Mesodermal cell (in vitro differentiated cells): ENCODE measurements at regions not wholly inside any gene's neighbourhood (a gene's known extent, or its start where the extent isn't known, plus 50 kb on each side); places are given as distances from the start of the nearest gene placed in this dataset.
"Not testable (repeated sequence)": the region's sequence is repeated elsewhere in the genome, so short reads cannot be mapped to it uniquely, and the experiment has no call there.

ENCODE experiments used
- H3K27ac ChIP-seq: 2 replicates; pipeline ENCODE4 v1.7.0; 2013; ENCODE audit warnings: mild to moderate bottlenecking, low read depth, low read length, moderate library complexity; ENCODE audit not compliant: severe bottlenecking
- H3K36me3 ChIP-seq: 2 replicates; pipeline ENCODE4 v1.7.1; 2013; ENCODE audit warnings: mild to moderate bottlenecking, low read length, moderate library complexity; ENCODE audit not compliant: control insufficient read depth, insufficient read depth
- H3K4me1 ChIP-seq: one replicate; pipeline ENCODE4 v1.7.1; 2013; ENCODE audit warnings: mild to moderate bottlenecking, low read length; ENCODE audit not compliant: insufficient read depth, control insufficient read depth, poor library complexity, severe bottlenecking
- H3K4me3 ChIP-seq: 2 replicates; pipeline ENCODE4 v1.7.0; 2013; ENCODE audit warnings: low read length, control low read depth, mild to moderate bottlenecking; ENCODE audit not compliant: insufficient read depth, poor library complexity, severe bottlenecking; ENCODE audit errors: extremely low read depth
- H3K9me3 ChIP-seq: 2 replicates; pipeline ENCODE4 v1.7.1; 2013; ENCODE audit warnings: mild to moderate bottlenecking, low read length, moderate library complexity; ENCODE audit not compliant: control insufficient read depth
- WGBS, 2 experiments: methylation state at CpG; one replicate each; pipeline ENCODE4 v1.1.5; 2013; ENCODE audit warnings: missing lambda C conversion rate in 2 of 2; ENCODE audit not compliant: insufficient coverage in 2 of 2; 5-methylcytosine and 5-hydroxymethylcytosine counted together

DNA sequence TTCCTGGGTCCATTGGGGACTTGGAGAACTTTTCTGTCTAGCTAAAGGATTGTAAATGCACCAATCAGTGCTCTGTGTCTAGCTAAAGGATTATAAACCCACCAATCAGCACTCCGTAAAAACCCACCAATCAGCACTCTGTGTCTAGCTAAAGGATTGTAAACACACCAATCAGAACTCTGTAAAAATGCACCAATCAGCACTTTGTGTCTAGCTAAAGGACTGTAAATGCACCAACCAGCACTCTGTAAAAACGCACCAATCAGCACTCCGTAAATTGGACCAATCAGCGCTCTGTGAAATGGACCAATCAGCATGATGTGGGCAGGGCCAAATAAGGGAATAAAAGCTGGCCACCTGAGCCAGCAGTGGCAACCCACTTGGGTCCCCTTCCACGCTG is 522.4 kb upstream of the LINC00305 start:
- WGBS, 2 experiments, result 70 to 75% methylated on average over 4 to 5 of the region's 5 CpGs
- H3K27ac ChIP-seq, result not testable (repeated sequence)

DNA sequence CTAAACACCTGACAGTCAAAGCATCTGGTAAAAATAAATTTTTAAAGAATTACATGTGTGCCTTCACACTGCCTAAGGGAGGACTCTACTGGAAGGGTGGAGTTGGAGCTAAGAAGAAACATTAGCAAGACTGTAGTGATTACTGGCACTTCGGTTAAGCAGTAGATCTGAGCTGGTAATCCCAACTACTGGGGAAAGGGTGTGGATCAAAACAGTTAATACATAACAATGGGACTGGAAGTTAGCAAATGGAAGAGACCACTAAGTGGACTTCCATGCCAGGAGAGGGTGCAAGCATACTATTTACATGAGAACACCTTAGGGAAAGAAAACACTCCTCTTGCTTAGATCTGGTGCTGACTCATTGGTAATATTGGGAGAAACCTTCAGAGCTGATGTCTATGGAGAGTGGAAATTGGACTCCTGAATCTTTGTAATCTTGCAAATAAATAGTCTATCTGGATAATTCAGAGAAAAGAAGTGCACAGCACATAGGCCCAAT is 519.6 kb upstream of the LINC00305 start:
- H3K9me3 ChIP-seq, result no peaks in the 10 kb centered on the region
- H3K4me1 ChIP-seq, result no peaks in the 10 kb centered on the region
- no peak overlapping the region for H3K27ac ChIP-seq
- H3K4me3 ChIP-seq, result no peak overlapping the region
- H3K36me3 ChIP-seq, result no peaks in the 10 kb centered on the region
- WGBS, 2 experiments, result 83 to 86% methylated on average over 1 of the region's 1 CpG

More for the DNA sequence above, 522.4 kb upstream of the LINC00305 start:
- not testable (repeated sequence) for H3K4me1 ChIP-seq, H3K36me3 ChIP-seq, H3K4me3 ChIP-seq, H3K9me3 ChIP-seq

DNA sequence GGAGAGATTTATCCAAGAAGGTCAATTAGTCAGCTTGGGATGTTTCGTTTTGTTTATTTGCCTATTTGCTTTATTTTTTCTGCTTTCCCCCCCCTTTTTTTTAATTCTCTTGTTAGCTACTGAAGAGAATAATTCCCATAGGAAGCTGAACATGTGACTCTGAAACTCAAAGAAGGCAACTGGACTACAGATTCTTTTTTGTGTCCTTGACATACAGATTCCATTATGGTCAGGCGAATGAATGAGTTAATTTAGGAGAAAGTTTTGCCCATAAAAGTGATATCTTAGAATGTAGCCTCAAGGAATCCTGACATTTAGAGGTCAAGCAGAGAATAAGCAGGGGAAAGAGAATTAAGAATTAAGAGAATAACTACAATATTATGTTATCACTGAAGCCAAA is 514.2 kb upstream of the LINC00305 start:
- WGBS, 2 experiments, result no CpG with 5 or more reads among the region's 2 CpGs
- no peak overlapping the region for H3K27ac ChIP-seq
- H3K4me1 ChIP-seq, result no peaks in the 10 kb centered on the region
- no peaks in the 10 kb centered on the region for H3K9me3 ChIP-seq
- no peak overlapping the region for H3K4me3 ChIP-seq
- no peaks in the 10 kb centered on the region for H3K36me3 ChIP-seq

DNA sequence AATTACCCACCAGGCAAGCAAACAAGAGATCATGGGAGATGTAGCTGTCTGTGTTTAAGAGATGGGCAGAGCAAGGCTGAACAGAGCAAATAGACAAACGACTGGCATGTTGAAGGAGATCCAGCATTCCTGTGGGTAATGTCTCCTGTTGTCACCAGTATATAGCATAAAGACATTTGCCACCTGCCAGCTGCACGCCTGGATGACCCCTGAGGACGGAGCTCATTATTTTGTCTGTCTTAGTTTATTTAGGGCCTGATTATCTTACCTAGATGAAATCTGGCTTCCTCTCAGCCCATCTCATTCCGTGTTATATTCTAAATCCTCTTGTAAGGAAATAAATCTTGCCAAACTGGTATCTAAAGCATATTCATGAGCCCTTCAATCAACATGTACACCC is 510.3 kb upstream of the LINC00305 start:
- no peaks in the 10 kb centered on the region for H3K4me1 ChIP-seq

DNA sequence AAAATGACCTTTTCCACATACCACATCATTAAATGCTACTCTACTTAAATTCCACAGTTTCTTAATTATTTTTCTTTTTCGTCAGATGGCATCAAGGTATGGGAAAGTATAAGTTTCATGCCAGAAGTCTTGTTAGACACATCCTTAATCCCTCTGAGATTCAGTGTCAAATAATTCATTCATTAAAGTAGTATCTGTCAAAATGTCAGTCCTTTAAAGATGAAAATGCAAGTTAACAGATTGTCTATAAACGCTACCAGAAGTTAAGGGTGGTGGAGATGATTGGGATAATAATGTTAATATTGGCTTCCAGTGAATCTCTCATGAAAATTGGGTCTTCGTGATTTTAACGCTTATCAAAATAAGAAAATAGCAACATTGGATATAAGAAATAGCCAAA is 504.2 kb upstream of the LINC00305 start:
- Histone ChIP-seq H3K27ac (no peak overlapping the region), H3K36me3 (no peaks in the 10 kb centered on the region), H3K9me3 (no peaks in the 10 kb centered on the region), H3K4me3 (no peak overlapping the region), H3K4me1 (no peaks in the 10 kb centered on the region)
- 100% methylated on average over 1 of the region's 4 CpGs; no CpG with 5 or more reads in 1 of the 2 experiments for WGBS, 2 experiments

More for the DNA sequence above, 510.3 kb upstream of the LINC00305 start:
- no peaks in the 10 kb centered on the region for H3K36me3 ChIP-seq
- H3K9me3 ChIP-seq, result no peaks in the 10 kb centered on the region
- WGBS, 2 experiments, result 71 to 75% methylated on average over 1 of the region's 4 CpGs
- H3K4me3 ChIP-seq, result no peak overlapping the region
- H3K27ac ChIP-seq, result no peak overlapping the region

DNA sequence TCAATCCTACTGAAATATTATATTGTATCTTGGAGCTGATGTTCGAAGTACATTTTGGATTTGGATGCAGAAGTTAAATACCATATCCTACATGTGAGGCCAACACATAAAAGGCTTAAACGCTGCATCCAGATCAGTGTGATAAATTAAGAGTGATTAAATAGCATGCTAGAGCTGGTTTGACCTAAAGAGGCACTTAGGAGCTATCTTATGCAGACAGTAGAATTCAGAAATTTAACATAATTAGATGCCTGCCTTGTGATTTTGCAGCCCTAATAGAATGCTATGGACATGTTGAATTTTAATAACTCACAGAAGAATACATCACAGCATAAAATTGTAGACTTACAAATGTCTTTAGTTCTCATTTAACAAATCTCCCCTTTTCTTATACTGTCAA is 501.2 kb upstream of the LINC00305 start:
- Histone ChIP-seq H3K4me1 (no peaks in the 10 kb centered on the region), H3K36me3 (no peaks in the 10 kb centered on the region), H3K9me3 (peaks cover 6% of the 10 kb centered on the region), H3K27ac (no peak overlapping the region), H3K4me3 (no peak overlapping the region)
- WGBS, 2 experiments, result no CpG with 5 or more reads among the region's 2 CpGs

DNA sequence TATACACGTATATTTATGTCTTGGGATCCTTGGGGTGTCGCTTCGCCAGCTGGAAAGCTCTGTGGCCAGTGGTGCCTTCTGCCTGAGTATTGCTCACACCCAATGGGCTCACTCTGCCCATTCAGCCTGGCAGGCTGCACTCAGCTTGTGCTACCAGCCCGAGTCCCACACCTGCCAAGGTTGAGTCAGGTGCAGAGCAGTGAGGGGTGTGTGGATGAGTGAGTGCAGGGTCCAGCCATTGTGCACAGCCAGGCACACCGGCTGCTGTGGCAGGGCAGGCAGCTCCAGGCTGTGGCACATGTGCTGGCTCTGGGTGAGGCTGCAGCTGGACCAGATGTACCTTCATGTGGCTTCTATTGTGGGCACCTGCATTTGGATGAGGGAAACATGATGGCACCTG is 496.9 kb upstream of the LINC00305 start:
- Histone ChIP-seq H3K9me3 (peaks cover 6% of the 10 kb centered on the region), H3K27ac (no peak overlapping the region), H3K4me3 (no peak overlapping the region), H3K4me1 (no peaks in the 10 kb centered on the region), H3K36me3 (no peaks in the 10 kb centered on the region)
- WGBS, 2 experiments, result 85 to 100% methylated on average over 2 to 5 of the region's 5 CpGs

DNA sequence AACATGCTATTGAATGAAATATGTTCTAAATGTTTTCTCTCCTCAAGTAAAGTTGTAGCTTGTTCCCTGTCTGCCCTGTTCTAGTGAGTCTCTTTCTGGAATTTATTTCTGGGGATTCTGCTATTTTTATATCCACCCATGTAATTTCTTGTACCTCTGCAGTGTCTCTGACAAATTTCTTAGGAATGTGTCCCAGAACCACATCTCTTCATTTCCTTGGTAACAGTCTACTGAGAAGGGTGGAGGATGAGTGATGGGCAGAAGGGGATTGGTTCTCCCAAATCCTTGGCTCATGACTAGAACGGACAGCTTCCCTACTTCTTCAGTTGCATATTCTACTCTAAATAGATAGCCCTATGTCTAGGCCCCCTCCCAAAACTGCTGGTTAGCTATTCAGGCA is 490.6 kb upstream of the LINC00305 start:
- no peaks in the 10 kb centered on the region for H3K4me1 ChIP-seq
- no peaks in the 10 kb centered on the region for H3K9me3 ChIP-seq
- H3K36me3 ChIP-seq, result no peaks in the 10 kb centered on the region
- no peak overlapping the region for H3K27ac ChIP-seq
- WGBS, 2 experiments, result no CpG with 5 or more reads among the region's 1 CpG
- H3K4me3 ChIP-seq, result no peak overlapping the region

DNA sequence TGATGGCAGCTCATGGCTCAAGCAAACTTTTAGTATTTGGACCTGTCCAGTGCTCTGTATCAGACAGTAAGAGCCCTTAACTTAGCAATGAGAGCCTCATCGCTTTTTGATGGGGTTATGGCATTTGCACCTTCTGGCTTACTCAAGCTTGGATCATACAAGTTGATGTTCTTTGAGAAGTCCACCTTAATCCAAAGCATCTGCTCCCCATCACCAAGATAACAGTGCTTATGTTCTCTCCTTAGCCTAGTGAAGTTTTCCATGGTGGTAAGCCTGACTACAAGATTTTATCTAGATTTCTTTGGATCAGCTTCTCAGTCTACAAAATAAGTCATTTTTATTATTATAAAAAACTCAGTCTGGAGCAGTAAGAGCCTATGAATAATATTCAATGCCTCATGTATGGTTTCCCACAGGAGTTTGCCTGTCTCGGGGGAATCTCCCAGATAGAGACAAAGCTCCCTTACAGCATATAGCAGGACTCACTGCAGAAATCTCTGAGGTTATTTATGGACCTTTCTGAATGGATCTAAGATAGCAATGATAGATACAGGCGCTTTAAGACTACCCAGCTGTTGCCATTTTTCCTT is 472.2 kb upstream of the LINC00305 start:
- WGBS, 2 experiments, result 90 to 100% methylated on average over 1 to 2 of the region's 3 CpGs
- no peak overlapping the region for H3K4me3 ChIP-seq
- H3K27ac ChIP-seq, result no peak overlapping the region
- no peaks in the 10 kb centered on the region for H3K36me3 ChIP-seq
- no peaks in the 10 kb centered on the region for H3K4me1 ChIP-seq
- H3K9me3 ChIP-seq, result no peaks in the 10 kb centered on the region

DNA sequence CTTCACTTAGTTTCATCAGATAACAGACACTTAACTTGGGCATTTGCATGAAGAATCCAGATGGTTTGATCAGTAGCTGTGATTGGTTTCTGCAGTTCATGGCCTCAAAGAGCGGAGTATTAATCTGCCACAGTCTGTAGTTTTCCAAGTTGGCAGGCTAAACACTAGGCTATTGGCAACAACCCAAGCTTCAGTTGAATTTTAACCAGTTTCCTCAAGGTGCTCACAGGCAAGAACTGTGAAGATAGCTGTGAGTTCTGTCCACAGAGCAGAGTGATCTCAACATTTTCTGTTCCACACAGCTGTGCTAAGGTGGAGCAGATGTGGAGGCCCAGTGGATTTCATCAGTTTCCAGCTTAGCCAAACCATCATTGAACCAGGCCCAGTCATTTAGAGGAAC is 469.5 kb upstream of the LINC00305 start:
- H3K4me3 ChIP-seq, result no peak overlapping the region
- H3K27ac ChIP-seq, result no peak overlapping the region
- H3K9me3 ChIP-seq, result no peaks in the 10 kb centered on the region
- WGBS, 2 experiments, result 60 to 71% methylated on average over 1 of the region's 1 CpG
- no peaks in the 10 kb centered on the region for H3K4me1 ChIP-seq
- no peaks in the 10 kb centered on the region for H3K36me3 ChIP-seq

DNA sequence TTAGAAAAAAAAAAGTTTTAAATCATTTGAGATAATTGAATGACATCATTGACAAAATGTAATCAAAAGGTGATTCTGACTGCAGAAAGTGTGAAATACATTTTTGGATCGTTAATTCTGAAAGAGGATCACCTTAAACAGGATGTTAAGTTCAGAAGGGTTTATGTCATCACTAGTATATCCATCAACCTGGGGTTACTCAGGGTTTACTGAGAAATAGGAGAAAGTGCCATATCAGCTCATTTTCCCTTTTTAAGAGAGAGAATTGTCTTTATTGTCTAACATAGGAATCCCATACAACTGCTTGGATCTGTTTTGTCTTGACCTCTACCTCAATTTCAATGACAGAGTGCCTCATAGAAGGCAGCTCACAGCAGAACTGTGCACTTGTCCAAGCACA is 466.1 kb upstream of the LINC00305 start:
- Histone ChIP-seq H3K4me3 (no peak overlapping the region), H3K9me3 (no peaks in the 10 kb centered on the region), H3K36me3 (no peaks in the 10 kb centered on the region), H3K4me1 (no peaks in the 10 kb centered on the region), H3K27ac (no peak overlapping the region)
- WGBS, 2 experiments, result 83% methylated on average over 1 of the region's 1 CpG; no CpG with 5 or more reads in 1 of the 2 experiments
